MCF 10A (cell line): ENCODE measurements at regions not wholly inside any gene's neighbourhood (a gene's known extent, or its start where the extent isn't known, plus 50 kb on each side); places are given as distances from the start of the nearest gene placed in this dataset.

Experiments used
- BruUV-seq: library from RNA; stranded (reverse); fragments of 400-500 nt; replicated peaks from 2 replicates; lab custom pipeline; 2021; lab: Mats Ljungman, UMichigan
- CTCF ChIA-PET: fragments of 300-600 bp; sonication (Branson Sonifier 250); formaldehyde crosslinking; extraction: SDS; loops from one replicate; lab custom pipeline; 2021; ENCODE audit warnings: antibody characterized with exemption, inconsistent platforms; lab: Yijun Ruan, JAX
- POLR2A ChIA-PET: fragments of 300-600, 350-650 bp; sonication (Branson Sonifier 250); formaldehyde crosslinking; extraction: SDS; loops from one replicate; lab custom pipeline; 2020; ENCODE audit warnings: antibody characterized with exemption, inconsistent platforms; lab: Yijun Ruan, JAX
- DNase-seq: peaks from one replicate; pipeline ENCODE4 v3.0.0-alpha.2; 2018; ENCODE audit not compliant: unreplicated experiment
- H3K27ac Mint-ChIP-seq: one replicate; pipeline ENCODE4 v1.8.0; 2022; ENCODE audit warnings: mild to moderate bottlenecking, low read depth, mixed read lengths; ENCODE audit not compliant: unreplicated experiment
- H3K27me3 Mint-ChIP-seq: one replicate; pipeline ENCODE4 v1.8.0; 2022; ENCODE audit warnings: mixed read lengths; ENCODE audit not compliant: insufficient read depth, unreplicated experiment
- H3K36me3 Mint-ChIP-seq: one replicate; pipeline ENCODE4 v1.8.0; 2022; ENCODE audit warnings: mild to moderate bottlenecking, moderate library complexity, mixed read lengths; ENCODE audit not compliant: insufficient read depth, unreplicated experiment
- H3K4me1 Mint-ChIP-seq: one replicate; pipeline ENCODE4 v1.8.0; 2022; ENCODE audit warnings: mixed read lengths; ENCODE audit not compliant: insufficient read depth, unreplicated experiment
- H3K4me3 Mint-ChIP-seq: one replicate; pipeline ENCODE4 v1.8.0; 2022; ENCODE audit warnings: mild to moderate bottlenecking, moderate library complexity, mixed read lengths; ENCODE audit not compliant: unreplicated experiment
- H3K9me3 Mint-ChIP-seq: one replicate; pipeline ENCODE4 v1.8.0; 2022; ENCODE audit warnings: mixed read lengths; ENCODE audit not compliant: unreplicated experiment
- CTCF ChIP-seq: fragments of 200-600 bp; IDR thresholded peaks from one replicate; pipeline ENCODE4 v1.8.0; 2022; ENCODE audit warnings: antibody characterized with exemption, mild to moderate bottlenecking; ENCODE audit not compliant: unreplicated experiment
- intact Hi-C: fragments of 100-400 bp; cut with micrococcal nuclease; formaldehyde crosslinking; loops from 2 replicates; pipeline ENCODE4 v1.14.1; 2022

DNA sequence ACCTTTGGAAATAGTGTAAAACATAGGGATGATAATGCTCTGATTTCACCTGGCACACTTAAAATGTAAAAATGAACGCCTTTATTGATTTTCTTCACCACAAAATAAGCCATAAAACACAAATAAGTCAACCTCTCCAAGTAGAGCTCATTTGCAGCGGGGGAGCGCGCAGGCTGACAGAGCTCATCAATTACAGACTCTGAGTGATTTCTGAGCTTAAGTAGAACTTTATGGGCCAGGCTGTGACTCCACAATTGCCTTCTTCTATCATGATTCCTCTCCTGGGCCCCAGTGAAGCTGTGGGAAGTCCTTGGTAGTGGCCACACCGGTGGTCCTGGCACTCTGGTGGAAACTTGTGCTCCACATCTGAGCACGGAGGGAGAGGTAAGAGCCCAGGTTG, 789.0 kb upstream of the RAB6C start:
- TF ChIP-seq CTCF, result no peak
- ChIA-PET POLR2A (interaction anchor here (1.2 to 1.5 kb wide), 4 partner anchors 8 to 102 kb away, joined by 3 to 7 read pairs (median 4); no protein-coding TSS in a partner anchor), CTCF (interaction anchor here (1.0 kb wide), 1 partner anchor 869 kb away, joined by 3 read pairs; no protein-coding TSS in a partner anchor)
- BruUV-seq, result no TSS peak
- no peak for DNase-seq
- Mint-ChIP-seq H3K27me3 (no peaks in the 10 kb centered on the region), H3K36me3 (peaks cover 5% of the 10 kb centered on the region), H3K4me3 (no peak overlapping the region), H3K4me1 (peaks cover 31% of the 10 kb centered on the region), H3K27ac (no peak overlapping the region), H3K9me3 (no peaks in the 10 kb centered on the region)
- intact Hi-C loops, result no loop called here

GRCh38 chr2:129191530-129191929, 787.9 kb upstream of the RAB6C start:
- POLR2A ChIA-PET, result interaction anchor here (1.2 to 1.5 kb wide), 4 partner anchors 9 to 62 kb away, joined by 3 to 7 read pairs (median 4); no protein-coding TSS in a partner anchor
- Mint-ChIP-seq H3K36me3 (peaks cover 5% of the 10 kb centered on the region), H3K9me3 (no peaks in the 10 kb centered on the region), H3K27ac (peak overlapping the region; percentile 90), H3K27me3 (no peaks in the 10 kb centered on the region), H3K4me1 (peaks cover 31% of the 10 kb centered on the region), H3K4me3 (no peak overlapping the region)
- intact Hi-C loops, result no loop called here
- no TSS peak for BruUV-seq
- CTCF ChIA-PET, result interaction anchor here (1.0 kb wide), 2 partner anchors 13 to 870 kb away, joined by 3 read pairs; no protein-coding TSS in a partner anchor
- TF ChIP-seq CTCF, result no peak
- peak; percentile 33 for DNase-seq

GRCh38 chr2:129192117-129192516, 787.3 kb upstream of the RAB6C start:
- no peak for DNase-seq
- H3K36me3 Mint-ChIP-seq, result peaks cover 5% of the 10 kb centered on the region
- intact Hi-C loops, result no loop called here
- TF ChIP-seq CTCF, result no peak
- no peaks in the 10 kb centered on the region for H3K9me3 Mint-ChIP-seq
- no peak overlapping the region for H3K4me3 Mint-ChIP-seq
- no peaks in the 10 kb centered on the region for H3K27me3 Mint-ChIP-seq
- peaks cover 31% of the 10 kb centered on the region for H3K4me1 Mint-ChIP-seq
- POLR2A ChIA-PET, result interaction anchor here (0.7 to 1.5 kb wide), 3 partner anchors 10 to 872 kb away, joined by 3 read pairs; no protein-coding TSS in a partner anchor
- peak overlapping the region; percentile 90 for H3K27ac Mint-ChIP-seq
- no TSS peak for BruUV-seq
- CTCF ChIA-PET, result interaction anchor here (0.9 to 1.0 kb wide), 2 partner anchors 10 to 14 kb away, joined by 3 to 4 read pairs; no protein-coding TSS in a partner anchor

DNA sequence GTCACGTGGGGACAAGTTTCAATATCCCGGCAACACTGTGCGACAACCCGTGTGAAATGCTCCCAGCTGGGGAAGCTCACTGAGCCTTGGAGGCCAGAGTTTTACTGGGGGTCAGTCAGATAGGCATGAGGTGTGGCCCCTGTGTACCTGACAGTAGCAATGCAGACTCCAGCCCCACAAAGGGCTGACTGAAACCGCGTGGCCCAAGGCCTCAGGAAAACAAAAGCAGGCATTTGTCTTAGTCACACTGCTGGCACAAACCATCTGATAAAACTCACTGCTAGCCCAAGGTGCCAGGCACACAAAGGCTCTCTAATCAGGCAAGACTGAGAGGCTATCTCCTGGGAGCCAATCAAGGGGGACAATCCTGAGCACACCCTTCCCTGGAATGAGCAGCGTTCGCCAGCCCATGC, 786.6 kb upstream of the RAB6C start:
- no TSS peak for BruUV-seq
- Mint-ChIP-seq H3K4me3 (no peak overlapping the region), H3K27me3 (no peaks in the 10 kb centered on the region), H3K9me3 (no peaks in the 10 kb centered on the region), H3K36me3 (peaks cover 5% of the 10 kb centered on the region), H3K27ac (peak overlapping the region; percentile 34), H3K4me1 (peaks cover 31% of the 10 kb centered on the region)
- CTCF ChIA-PET, result interaction anchor here (0.6 to 0.9 kb wide), 2 partner anchors 11 to 455 kb away, joined by 3 to 4 read pairs; no protein-coding TSS in a partner anchor
- POLR2A ChIA-PET, result interaction anchor here (0.5 to 0.7 kb wide), 2 partner anchors 234 to 873 kb away, joined by 3 to 7 read pairs; no protein-coding TSS in a partner anchor
- DNase-seq, result peak; percentile 44
- intact Hi-C loops, result no loop called here
- TF ChIP-seq CTCF, result no peak
